WTC11 (cell line): ENCODE measurements at regions not wholly inside any gene's neighbourhood (a gene's known extent, or its start where the extent isn't known, plus 50 kb on each side); places are given as distances from the start of the nearest gene placed in this dataset.

Experiments
- ATAC-seq: fragments of 200-7000 bp; cut with Tn5 transposase; 2 replicates; pipeline ENCODE4 v1.10.0; 2021; ENCODE audit warnings: mild to moderate bottlenecking, moderate library complexity
- CTCF ChIA-PET: fragments of 300-600 bp; sonication (Branson Sonifier 250); formaldehyde crosslinking; loops from one replicate; lab custom pipeline; 2021; ENCODE audit warnings: antibody characterized with exemption; lab: Charles Lee
- POLR2A ChIA-PET: fragments of 350-600 bp; sonication (Branson Sonifier 250); formaldehyde crosslinking; loops from one replicate; lab custom pipeline; 2021; ENCODE audit warnings: antibody characterized with exemption; lab: Charles Lee
- DNase-seq: peaks from one replicate; pipeline ENCODE4 v3.0.0; 2021; ENCODE audit warnings: low spot score
- H3K27ac Mint-ChIP-seq: 2 replicates; pipeline ENCODE4 v1.8.0; 2021; ENCODE audit warnings: mixed read lengths
- H3K27me3 Mint-ChIP-seq: 2 replicates; pipeline ENCODE4 v1.8.0; 2021; ENCODE audit warnings: low read depth, mild to moderate bottlenecking, moderate library complexity, mixed read lengths
- H3K36me3 Mint-ChIP-seq: 2 replicates; pipeline ENCODE4 v1.8.0; 2021; ENCODE audit warnings: mixed read lengths
- H3K4me1 Mint-ChIP-seq: 2 replicates; pipeline ENCODE4 v1.8.0; 2022; ENCODE audit warnings: mixed read lengths
- H3K4me3 Mint-ChIP-seq: 2 replicates; pipeline ENCODE4 v1.8.0; 2021; ENCODE audit warnings: mild to moderate bottlenecking, moderate library complexity, mixed read lengths
- H3K9me3 Mint-ChIP-seq: 2 replicates; pipeline ENCODE4 v1.8.0; 2021; ENCODE audit warnings: mixed read lengths
- FOXJ3 ChIP-seq: sonication (generic); formaldehyde crosslinking; IDR thresholded peaks from 2 replicates; pipeline ENCODE4 v1.9.0; 2021; ENCODE audit warnings: missing genetic modification reagents, mild to moderate bottlenecking, borderline replicate concordance
- GTF2I ChIP-seq: fragments of 250-450 bp; sonication (Bioruptor Pico); conservative IDR thresholded peaks from 2 replicates; pipeline ENCODE4 v1.4.0; 2021; ENCODE audit warnings: mild to moderate bottlenecking
- KAT7 ChIP-seq: sonication (generic); formaldehyde crosslinking; IDR thresholded peaks from 2 replicates; pipeline ENCODE4 v1.8.1; 2023; ENCODE audit warnings: missing genetic modification reagents, mild to moderate bottlenecking, borderline replicate concordance
- MYBL2 ChIP-seq: sonication (generic); formaldehyde crosslinking; IDR thresholded peaks from 2 replicates; pipeline ENCODE4 v1.8.1; 2023; ENCODE audit warnings: mild to moderate bottlenecking, moderate library complexity, missing genetic modification reagents
- PRRX2 ChIP-seq: fragments of 250-450 bp; sonication (Bioruptor Pico); IDR thresholded peaks from 2 replicates; pipeline ENCODE4 v1.8.0; 2021; ENCODE audit warnings: mild to moderate bottlenecking
- RELA ChIP-seq: sonication (generic); formaldehyde crosslinking; IDR thresholded peaks from 2 replicates; pipeline ENCODE4 v1.8.1; 2022; ENCODE audit warnings: missing genetic modification reagents, mild to moderate bottlenecking, borderline replicate concordance
- SOX15 ChIP-seq: fragments of 250-450 bp; sonication (Bioruptor Pico); IDR thresholded peaks from 2 replicates; pipeline ENCODE4 v1.9.0; 2021; ENCODE audit warnings: mild to moderate bottlenecking
- TEAD4 ChIP-seq: sonication (generic); formaldehyde crosslinking; IDR thresholded peaks from 2 replicates; pipeline ENCODE4 v1.8.0; 2022; ENCODE audit warnings: mild to moderate bottlenecking, missing genetic modification reagents
- ZNF396 ChIP-seq: fragments of 250-450 bp; sonication (Bioruptor Pico); IDR thresholded peaks from 2 replicates; pipeline ENCODE4 v1.8.0; 2021; ENCODE audit warnings: mild to moderate bottlenecking, moderate library complexity, borderline replicate concordance
- ZNF416 ChIP-seq: fragments of 250-450 bp; sonication (Bioruptor Pico); IDR thresholded peaks from 2 replicates; pipeline ENCODE4 v1.9.0; 2021; ENCODE audit warnings: mild to moderate bottlenecking, inconsistent platforms
- TF ChIP-seq, protein P1 (sequence below): fragments of 250-450 bp; sonication (Bioruptor Pico); IDR thresholded peaks from 2 replicates; pipeline ENCODE4 v1.8.0; 2021; ENCODE audit warnings: mild to moderate bottlenecking
- TF ChIP-seq, protein P2 (sequence below): sonication (generic); formaldehyde crosslinking; IDR thresholded peaks from 2 replicates; pipeline ENCODE4 v1.8.1; 2023; ENCODE audit warnings: mild to moderate bottlenecking, missing genetic modification reagents
- TF ChIP-seq, protein P3 (sequence below): sonication (generic); formaldehyde crosslinking; IDR thresholded peaks from 2 replicates; pipeline ENCODE4 v1.8.1; 2023; ENCODE audit warnings: mild to moderate bottlenecking, missing genetic modification reagents
- TF ChIP-seq, protein P4 (sequence below): sonication (generic); formaldehyde crosslinking; IDR thresholded peaks from 2 replicates; pipeline ENCODE4 v1.8.1; 2023; ENCODE audit warnings: mild to moderate bottlenecking, missing genetic modification reagents, moderate library complexity
- TF ChIP-seq, protein P5 (sequence below): sonication (generic); formaldehyde crosslinking; IDR thresholded peaks from 2 replicates; pipeline ENCODE4 v1.8.1; 2023; ENCODE audit warnings: mild to moderate bottlenecking, missing genetic modification reagents, moderate library complexity
- TF ChIP-seq, protein P6 (sequence below): fragments of 200-600 bp; IDR thresholded peaks from 2 replicates; pipeline ENCODE4 v1.8.0; 2022; ENCODE audit warnings: antibody characterized with exemption
- TF ChIP-seq, protein P7 (sequence below): sonication (generic); formaldehyde crosslinking; IDR thresholded peaks from 2 replicates; pipeline ENCODE4 v1.8.0; 2023; ENCODE audit warnings: missing genetic modification reagents

DNA sequence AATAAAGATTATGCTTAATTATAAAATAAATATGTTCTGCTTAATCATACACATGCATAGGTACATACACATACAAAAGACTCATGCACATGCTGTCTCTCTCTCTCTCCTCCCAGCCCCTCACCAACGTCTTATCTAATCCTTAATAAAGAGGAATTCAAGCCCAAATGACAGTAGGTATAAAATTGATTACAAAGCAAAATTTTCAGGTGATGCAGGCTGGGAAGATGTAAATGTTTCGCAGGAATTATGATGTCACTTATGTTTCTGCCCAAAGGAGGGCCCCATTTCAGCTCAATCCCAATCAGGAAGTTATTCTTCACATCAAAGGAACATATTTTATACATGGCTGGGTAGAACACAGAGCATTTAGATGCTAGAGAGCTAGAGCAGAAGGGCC, 284.6 kb upstream of the ID4 start (continued):
- TF ChIP-seq, protein P1, sequence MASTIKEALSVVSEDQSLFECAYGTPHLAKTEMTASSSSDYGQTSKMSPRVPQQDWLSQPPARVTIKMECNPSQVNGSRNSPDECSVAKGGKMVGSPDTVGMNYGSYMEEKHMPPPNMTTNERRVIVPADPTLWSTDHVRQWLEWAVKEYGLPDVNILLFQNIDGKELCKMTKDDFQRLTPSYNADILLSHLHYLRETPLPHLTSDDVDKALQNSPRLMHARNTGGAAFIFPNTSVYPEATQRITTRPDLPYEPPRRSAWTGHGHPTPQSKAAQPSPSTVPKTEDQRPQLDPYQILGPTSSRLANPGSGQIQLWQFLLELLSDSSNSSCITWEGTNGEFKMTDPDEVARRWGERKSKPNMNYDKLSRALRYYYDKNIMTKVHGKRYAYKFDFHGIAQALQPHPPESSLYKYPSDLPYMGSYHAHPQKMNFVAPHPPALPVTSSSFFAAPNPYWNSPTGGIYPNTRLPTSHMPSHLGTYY, result no peak
- TF ChIP-seq KAT7 (CRISPR knock-in tag) (no peak), RELA (no peak), ZNF396 (CRISPR knock-in tag) (no peak)

DNA sequence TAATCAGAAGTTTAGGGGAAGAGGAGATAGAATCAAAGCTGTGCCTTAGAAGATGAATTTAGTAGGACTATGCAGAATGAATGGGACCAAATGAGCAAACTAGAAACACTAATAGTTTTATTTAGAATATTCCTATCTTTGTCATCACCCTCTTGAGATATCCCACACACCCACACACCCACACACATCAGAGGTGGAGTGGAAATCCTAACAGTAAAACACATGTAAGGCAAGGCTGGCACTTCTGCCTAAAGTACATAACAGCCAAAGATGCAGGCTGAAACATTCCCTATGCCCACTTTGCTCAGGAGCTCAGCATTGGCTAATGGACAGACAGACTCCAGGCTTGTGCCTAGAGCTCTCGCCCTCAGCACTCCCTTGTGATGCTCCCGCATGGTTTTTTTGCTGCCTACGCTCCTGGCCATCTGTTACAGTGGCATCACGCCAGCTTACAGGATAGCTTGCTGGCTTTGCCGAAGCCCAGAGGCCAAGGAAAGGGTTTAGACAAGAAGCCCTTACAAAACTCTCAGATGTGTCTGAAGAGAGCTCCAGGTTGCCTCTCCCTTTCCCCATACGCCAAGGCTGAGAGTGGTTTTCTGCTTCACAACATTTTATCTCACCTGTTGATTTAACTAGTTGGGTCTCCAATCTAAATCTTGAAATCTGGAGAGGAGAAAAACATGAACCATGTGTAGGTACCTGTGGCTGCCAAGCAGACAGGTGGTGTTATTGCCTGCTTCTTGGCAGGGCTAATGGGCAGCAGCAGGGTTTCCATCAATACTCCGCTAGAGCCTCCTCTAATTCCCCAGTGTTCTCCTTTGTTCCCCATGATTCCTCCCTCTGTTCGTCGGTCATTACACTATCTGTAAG, 282.6 kb upstream of the ID4 start:
- no peak for DNase-seq
- H3K36me3 Mint-ChIP-seq, result no peaks in the 10 kb centered on the region
- TF ChIP-seq ZNF416 (CRISPR knock-in tag), result no peak
- no peak for TF ChIP-seq SOX15 (CRISPR knock-in tag)
- no peak for ATAC-seq
- ChIA-PET POLR2A (no interaction called here), CTCF (interaction anchor here (0.7 kb wide), 1 partner anchor 563 kb away, joined by 3 read pairs; no protein-coding TSS in a partner anchor)
- H3K4me1 Mint-ChIP-seq, result no peaks in the 10 kb centered on the region
- no peak overlapping the region for H3K27ac Mint-ChIP-seq
- H3K4me3 Mint-ChIP-seq, result no peak overlapping the region
- no peaks in the 10 kb centered on the region for H3K27me3 Mint-ChIP-seq
- peaks cover 8% of the 10 kb centered on the region for H3K9me3 Mint-ChIP-seq

DNA sequence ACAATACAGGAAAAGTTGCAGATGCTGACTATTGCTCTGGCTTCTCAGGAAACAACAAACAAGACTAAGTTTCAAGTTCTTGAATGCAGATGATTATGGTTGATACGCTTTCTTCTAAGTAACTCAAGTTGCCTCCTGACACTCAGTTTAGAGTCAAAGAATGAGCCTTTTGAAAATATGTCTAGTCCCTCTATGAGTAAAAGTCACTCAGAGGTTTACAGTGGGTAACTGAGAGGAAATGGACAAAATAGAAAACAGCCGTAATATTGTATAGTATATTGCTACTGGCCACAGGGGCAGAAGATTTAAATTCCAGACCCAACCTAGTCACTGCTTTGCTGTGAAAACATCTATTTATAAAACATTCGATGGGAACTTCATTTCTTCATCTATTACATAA, 280.0 kb upstream of the ID4 start:
- Mint-ChIP-seq H3K4me1 (no peaks in the 10 kb centered on the region), H3K27me3 (no peaks in the 10 kb centered on the region), H3K27ac (no peak overlapping the region), H3K36me3 (no peaks in the 10 kb centered on the region), H3K4me3 (no peak overlapping the region), H3K9me3 (peaks cover 14% of the 10 kb centered on the region)
- no peak for DNase-seq
- TF ChIP-seq GTF2I (CRISPR knock-in tag) (no peak), RELA (no peak), PRRX2 (CRISPR knock-in tag) (no peak), TEAD4 (CRISPR knock-in tag) (no peak), MYBL2 (CRISPR knock-in tag) (no peak), FOXJ3 (no peak)
- TF ChIP-seq, protein P2, sequence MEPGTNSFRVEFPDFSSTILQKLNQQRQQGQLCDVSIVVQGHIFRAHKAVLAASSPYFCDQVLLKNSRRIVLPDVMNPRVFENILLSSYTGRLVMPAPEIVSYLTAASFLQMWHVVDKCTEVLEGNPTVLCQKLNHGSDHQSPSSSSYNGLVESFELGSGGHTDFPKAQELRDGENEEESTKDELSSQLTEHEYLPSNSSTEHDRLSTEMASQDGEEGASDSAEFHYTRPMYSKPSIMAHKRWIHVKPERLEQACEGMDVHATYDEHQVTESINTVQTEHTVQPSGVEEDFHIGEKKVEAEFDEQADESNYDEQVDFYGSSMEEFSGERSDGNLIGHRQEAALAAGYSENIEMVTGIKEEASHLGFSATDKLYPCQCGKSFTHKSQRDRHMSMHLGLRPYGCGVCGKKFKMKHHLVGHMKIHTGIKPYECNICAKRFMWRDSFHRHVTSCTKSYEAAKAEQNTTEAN (CRISPR knock-in tag), result no peak
- TF ChIP-seq, protein P3, sequence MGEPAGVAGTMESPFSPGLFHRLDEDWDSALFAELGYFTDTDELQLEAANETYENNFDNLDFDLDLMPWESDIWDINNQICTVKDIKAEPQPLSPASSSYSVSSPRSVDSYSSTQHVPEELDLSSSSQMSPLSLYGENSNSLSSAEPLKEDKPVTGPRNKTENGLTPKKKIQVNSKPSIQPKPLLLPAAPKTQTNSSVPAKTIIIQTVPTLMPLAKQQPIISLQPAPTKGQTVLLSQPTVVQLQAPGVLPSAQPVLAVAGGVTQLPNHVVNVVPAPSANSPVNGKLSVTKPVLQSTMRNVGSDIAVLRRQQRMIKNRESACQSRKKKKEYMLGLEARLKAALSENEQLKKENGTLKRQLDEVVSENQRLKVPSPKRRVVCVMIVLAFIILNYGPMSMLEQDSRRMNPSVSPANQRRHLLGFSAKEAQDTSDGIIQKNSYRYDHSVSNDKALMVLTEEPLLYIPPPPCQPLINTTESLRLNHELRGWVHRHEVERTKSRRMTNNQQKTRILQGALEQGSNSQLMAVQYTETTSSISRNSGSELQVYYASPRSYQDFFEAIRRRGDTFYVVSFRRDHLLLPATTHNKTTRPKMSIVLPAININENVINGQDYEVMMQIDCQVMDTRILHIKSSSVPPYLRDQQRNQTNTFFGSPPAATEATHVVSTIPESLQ (CRISPR knock-in tag), result no peak
- TF ChIP-seq, protein P4, sequence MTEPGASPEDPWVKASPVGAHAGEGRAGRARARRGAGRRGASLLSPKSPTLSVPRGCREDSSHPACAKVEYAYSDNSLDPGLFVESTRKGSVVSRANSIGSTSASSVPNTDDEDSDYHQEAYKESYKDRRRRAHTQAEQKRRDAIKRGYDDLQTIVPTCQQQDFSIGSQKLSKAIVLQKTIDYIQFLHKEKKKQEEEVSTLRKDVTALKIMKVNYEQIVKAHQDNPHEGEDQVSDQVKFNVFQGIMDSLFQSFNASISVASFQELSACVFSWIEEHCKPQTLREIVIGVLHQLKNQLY (CRISPR knock-in tag), result no peak
- TF ChIP-seq, protein P5, sequence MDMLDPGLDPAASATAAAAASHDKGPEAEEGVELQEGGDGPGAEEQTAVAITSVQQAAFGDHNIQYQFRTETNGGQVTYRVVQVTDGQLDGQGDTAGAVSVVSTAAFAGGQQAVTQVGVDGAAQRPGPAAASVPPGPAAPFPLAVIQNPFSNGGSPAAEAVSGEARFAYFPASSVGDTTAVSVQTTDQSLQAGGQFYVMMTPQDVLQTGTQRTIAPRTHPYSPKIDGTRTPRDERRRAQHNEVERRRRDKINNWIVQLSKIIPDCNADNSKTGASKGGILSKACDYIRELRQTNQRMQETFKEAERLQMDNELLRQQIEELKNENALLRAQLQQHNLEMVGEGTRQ, result no peak
- TF ChIP-seq, protein P6, sequence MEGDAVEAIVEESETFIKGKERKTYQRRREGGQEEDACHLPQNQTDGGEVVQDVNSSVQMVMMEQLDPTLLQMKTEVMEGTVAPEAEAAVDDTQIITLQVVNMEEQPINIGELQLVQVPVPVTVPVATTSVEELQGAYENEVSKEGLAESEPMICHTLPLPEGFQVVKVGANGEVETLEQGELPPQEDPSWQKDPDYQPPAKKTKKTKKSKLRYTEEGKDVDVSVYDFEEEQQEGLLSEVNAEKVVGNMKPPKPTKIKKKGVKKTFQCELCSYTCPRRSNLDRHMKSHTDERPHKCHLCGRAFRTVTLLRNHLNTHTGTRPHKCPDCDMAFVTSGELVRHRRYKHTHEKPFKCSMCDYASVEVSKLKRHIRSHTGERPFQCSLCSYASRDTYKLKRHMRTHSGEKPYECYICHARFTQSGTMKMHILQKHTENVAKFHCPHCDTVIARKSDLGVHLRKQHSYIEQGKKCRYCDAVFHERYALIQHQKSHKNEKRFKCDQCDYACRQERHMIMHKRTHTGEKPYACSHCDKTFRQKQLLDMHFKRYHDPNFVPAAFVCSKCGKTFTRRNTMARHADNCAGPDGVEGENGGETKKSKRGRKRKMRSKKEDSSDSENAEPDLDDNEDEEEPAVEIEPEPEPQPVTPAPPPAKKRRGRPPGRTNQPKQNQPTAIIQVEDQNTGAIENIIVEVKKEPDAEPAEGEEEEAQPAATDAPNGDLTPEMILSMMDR, result no peak
- TF ChIP-seq, protein P7, sequence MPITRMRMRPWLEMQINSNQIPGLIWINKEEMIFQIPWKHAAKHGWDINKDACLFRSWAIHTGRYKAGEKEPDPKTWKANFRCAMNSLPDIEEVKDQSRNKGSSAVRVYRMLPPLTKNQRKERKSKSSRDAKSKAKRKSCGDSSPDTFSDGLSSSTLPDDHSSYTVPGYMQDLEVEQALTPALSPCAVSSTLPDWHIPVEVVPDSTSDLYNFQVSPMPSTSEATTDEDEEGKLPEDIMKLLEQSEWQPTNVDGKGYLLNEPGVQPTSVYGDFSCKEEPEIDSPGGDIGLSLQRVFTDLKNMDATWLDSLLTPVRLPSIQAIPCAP (CRISPR knock-in tag), result no peak
- POLR2A ChIA-PET, result no interaction called here
- CTCF ChIA-PET, result no interaction called here
- no peak for ATAC-seq
